HG03095 (cell line): ENCODE measurements at regions not wholly inside any gene's neighbourhood (a gene's known extent, or its start where the extent isn't known, plus 50 kb on each side); places are given as distances from the start of the nearest gene placed in this dataset.
A peak's percentile ranks its signal among the peaks of the same experiment; 100 is the strongest.
"Not testable (repeated sequence)": the region's sequence is repeated elsewhere in the genome, so short reads cannot be mapped to it uniquely, and the experiment has no call there.

Experiments
- ATAC-seq: cut with Tn5 transposase; IDR thresholded peaks from one replicate; pipeline ENCODE4 v1.9.1; 2021; ENCODE audit warnings: moderate library complexity; ENCODE audit not compliant: unreplicated experiment

DNA sequence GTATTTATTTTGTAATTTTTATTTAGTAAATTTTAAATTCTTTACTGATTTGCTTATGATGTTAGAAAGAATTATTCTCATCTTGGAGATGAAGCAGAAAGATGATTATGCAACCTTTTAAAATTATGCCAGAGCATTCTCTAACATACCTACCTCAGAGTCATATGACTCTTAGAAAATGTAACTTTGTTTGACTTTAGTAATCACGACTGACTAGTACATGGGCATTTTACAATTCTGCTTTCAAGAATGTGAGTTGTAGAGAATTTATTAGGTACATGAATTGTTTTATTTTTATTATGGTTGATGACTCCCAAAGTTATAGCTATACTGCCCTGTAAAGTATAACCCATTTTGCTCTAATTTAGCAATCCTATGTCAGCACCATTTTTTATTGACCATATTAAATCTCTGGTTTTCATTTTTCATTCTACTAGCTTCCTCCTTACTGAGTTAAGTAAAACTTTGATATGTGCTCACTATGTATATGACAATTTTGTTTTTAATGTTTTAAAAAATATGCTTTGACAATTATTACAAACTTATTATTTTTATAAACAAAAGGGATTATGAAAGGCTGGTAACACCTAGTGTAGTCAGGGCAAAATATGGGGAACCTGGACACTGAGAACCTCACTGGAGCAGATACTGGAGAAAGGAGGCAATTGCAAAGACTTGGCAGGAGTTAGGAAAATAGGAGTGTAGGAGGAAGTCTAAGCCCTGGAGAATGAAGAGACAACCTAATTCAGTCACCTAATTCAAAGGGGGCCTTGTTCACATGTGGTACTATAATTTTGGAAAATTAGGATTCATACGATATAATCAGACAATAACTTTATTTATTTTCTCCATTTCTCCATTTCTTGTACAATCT, 249.7 kb upstream of the DAB2 start:
- no peak for ATAC-seq

DNA sequence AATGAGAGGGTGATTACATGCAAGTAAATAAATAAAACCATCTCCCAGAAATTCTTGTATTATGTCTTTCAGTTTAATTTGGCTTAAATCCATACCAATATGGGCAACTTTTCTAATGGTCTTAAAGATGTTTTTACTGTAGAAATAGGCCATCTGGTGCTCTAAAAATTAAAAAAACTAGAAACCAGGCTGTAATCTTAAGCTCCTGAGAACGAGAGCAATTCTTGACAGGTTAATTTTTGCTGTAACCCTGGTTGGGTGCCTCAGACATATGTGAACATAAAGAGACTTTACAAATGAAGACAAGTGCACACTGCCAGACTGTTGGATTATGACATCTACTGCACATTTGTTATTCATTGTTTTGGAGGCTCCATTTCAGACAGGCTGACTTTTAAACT, 246.8 kb upstream of the DAB2 start:
- no peak for ATAC-seq

DNA sequence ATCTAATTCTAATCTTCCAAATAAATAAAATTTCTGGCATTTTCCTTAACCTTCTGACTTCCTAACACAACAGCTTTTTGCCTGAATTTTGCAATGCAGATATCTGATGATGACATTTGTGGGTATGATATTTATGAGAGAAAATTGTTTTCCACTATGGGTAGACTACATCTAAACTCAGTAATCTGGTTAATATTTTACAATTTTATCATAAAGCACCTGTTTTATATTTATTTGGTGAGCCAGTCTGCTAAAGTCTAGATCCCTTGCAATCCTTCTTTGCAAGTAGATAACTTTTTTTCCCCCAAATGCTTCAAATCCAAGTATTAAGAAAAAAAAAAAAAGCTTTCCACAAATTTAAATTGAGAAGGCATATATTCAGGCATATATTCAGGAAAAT, 246.2 kb upstream of the DAB2 start:
- no peak for ATAC-seq

DNA sequence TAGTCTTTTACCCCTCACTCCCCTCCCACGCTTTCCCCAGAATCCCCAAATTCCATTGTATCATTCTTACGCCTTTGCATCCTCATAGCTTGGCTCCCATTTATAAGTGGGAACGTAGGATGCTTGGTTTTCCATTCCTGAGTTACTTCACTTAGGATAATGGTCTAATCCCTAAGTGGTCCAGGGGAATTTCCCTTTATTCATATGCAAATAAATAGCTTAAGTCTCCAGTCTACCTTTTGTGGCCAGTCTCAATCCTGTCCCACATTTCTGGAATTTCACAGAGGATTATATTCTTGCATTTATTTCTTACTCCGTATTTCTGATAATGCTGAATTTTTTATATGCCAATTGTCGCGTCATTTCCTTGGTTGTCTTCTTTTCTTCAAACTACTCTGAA, 245.6 kb upstream of the DAB2 start:
- no peak for ATAC-seq

DNA sequence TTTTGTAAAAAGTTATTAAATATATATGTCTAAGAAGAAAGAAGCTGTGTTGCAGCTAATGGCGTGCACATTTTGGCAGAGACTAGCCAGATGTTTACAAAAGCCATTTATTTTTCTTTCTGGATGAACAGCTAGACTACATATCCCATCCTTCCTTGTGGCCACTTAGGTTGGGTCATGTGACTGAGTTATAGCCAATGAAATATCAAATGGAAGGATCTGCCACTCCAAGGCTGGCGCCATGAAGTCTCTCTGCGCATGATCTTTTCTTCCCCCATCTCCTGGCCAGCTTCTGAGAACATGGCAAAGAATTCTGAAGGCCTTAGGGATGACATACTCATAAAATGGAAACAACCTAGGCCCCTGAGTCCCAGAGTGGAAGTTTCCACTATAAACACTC, 244.2 kb upstream of the DAB2 start:
- ATAC-seq, result no peak

DNA sequence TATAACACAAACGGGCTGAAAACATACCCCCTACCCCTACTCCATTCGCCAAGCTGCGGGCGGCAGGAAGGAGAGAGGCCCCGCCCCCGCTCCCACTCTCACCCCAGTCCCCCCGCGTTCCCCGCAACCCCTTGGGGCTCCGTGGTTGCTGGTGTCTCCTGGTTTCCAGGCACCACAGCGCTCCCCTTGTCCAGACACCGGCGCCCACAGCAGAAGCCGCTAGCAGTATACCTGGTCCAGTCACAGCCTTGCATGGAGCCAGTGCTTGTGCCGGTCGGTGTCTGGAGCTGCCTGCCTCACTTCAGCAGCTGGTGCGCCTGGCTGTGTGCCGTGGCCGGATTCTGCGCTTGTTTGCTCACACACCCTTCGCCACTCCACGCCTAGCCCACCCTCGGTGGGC, 240.5 kb upstream of the DAB2 start:
- ATAC-seq, result no peak

DNA sequence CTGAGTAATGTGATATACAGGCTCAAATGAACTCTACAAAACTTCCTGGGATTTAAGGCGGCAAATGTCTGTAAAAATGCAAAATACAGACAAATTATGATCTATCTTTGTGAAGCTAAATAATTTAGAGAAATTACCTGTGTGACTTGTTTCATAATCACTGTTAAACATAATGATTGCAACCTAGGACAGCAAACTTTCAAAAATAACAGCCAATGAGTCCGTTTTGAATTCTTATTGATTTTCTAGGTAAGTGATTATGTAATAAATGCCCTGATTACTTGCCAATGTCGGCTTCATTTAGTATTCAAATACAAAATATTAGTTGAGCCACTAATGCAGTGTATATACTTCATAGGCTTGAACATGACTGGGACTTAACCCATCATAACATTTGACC, 238.2 kb upstream of the DAB2 start:
- no peak for ATAC-seq

DNA sequence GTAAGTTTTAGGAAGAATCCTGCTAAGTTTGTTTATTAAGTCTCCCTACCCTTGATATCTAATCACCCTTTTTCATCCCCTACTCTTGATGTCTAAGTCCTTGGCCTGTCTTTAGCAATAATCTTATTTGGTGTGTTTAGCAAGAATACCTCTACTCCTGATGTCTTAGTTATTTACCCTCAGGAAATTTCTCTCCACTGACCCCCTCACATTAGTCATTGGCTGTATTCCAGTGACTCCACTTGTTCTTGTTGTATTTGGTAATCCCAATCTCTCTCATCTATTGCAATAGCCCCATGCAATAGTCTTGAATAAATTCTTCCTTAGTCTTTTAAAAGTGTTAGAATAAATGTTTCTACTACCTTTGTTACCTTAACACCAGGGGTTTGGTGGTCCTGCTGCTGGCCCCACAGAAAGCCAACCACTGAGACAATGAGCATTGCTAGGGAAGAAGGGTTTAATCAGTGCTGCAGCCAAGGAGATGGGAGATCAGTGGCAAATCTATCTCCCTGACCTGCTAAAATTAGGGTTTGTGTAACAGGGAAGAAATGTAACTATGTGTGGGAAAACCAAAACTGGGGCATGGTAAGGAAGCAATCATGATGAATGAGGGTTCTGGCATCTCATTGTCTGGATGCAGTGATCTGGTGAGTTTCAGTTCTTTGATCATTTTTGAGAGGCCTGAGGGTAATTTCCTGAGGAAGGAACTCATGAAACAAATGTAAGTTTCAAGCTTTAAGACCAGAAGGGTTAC, 236.4 kb upstream of the DAB2 start:
- ATAC-seq, result no peak

DNA sequence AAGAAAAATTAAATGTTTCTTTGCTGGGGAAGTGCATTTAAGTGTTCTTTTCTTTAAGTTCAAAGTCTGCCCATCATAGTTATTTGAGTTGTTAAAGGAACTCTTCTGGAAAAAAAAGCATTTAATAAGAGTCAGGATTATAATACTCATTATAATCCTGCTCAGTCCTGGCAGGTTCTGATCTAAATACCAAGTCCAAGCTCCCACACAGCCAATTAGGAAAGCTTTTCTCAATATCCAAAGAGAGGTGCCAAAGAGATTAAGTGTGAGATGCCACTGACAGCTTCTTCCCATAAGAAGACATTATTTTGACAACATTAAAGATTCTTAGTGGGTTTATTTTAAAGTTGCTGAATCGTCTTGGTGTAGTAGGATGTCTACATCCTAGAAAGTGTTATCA, 235.2 kb upstream of the DAB2 start:
- ATAC-seq, result no peak

DNA sequence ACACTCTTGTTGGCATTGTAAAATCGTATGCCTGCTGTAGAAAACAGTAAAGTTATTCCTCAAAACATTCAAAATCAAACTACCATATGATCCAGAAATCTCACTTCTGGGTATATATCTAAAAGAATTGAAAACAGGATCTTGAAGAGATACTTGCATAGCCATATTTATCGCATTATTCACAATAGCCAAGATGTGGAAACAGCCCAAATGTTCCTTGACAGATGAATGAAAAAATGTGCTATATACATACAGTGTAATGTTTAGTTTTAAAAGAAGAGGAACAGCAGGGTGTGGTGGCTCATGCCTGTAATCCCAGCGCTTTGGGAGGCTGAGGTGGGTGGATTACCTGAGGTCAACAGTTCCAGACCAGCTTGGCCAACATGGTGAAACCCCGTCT, 234.1 kb upstream of the DAB2 start:
- ATAC-seq, result no peak

DNA sequence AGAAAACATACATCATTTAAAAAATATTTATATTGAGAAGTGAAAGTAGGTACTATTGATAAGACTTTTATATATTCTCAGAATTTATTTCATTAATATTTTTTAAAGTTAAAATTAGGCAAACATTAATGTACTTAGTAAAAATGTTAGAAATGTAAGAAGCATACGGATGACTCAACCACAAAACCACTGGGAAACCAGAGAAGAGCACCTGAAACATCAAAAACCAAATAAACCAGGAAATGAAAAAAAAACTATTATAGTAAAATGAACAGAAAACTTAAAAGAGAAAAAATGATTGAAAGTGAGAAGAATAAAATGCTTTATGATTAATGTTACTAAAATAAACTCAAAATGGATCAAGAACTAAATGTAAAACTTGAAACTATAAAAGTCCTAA, 233.2 kb upstream of the DAB2 start:
- no peak for ATAC-seq

DNA sequence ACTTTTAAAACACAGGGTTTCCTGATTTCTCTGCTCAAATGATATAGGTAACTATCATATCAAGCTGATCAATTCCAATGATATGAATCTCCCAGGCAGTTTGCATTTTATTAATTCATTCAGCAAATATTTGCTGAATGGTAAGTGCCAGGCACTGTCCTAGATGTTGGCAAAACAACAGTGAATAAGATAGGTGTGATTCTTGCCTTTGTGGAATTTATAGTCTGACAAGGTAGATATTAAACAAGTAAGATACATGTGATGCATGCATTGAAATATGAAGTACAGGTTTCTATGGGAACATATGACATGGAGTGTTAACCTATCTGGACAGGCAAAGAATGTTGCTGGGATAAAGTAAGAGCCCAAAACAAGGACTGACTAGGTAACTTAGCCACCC, 231.8 kb upstream of the DAB2 start:
- ATAC-seq, result no peak

DNA sequence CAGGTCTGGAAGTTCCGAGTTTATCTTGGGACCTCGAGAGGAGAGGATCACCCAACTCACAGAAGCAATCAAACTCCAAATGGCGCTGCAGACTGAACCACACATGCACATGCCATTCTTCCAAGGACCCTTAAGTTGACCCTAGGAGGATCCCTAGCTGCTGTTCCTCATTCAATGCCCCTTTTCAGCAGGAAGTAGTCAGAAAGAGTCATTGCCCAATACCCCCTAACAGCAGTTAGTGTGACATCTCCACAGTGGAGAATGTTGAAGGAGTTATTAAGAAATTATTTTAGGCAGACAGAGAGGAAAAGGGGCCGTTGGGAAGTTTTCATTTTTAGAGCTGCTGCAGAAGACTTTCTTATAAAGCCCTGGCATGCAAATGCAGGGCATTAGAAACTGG, 229.9 kb upstream of the DAB2 start:
- no peak for ATAC-seq

DNA sequence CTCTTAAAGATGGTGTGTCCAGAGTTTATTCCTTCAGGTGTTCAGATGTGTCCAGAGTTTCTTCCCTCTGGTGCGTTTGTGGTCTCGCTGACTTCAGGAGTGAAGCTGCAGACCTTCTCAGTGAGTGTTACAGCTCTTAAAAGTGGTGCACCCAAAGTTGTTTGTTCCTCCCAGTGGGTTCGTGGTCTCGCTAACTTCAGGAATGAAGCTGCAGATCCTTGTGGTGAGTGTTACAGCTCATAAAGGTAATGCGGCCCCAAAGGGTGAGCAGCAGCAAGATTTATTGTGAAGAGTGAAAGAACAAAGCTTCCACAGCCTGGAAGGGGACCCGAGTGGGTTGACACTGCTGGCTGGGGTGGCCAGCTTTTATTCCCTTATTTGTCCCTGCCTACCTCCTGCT, 227.7 kb upstream of the DAB2 start:
- ATAC-seq, result not testable (repeated sequence)

DNA sequence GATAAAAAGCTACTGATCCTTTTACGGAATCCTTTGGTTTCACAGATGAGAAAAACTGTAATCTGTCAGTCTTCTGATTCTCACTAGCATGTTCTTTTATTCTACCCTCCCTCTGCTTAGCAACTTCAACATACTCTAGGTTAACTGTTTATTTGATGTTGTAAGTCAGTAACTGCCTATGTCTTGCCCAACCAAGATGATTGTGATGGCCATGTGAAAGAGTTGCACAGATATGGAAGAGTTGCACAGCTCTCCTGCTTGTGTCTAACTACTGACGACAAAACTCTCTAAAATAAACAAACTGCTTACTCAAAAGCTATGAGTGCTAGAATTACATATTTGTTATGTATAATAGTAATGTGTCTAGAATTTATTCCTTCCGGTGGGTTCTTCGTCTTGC, 227.3 kb upstream of the DAB2 start:
- ATAC-seq, result no peak

DNA sequence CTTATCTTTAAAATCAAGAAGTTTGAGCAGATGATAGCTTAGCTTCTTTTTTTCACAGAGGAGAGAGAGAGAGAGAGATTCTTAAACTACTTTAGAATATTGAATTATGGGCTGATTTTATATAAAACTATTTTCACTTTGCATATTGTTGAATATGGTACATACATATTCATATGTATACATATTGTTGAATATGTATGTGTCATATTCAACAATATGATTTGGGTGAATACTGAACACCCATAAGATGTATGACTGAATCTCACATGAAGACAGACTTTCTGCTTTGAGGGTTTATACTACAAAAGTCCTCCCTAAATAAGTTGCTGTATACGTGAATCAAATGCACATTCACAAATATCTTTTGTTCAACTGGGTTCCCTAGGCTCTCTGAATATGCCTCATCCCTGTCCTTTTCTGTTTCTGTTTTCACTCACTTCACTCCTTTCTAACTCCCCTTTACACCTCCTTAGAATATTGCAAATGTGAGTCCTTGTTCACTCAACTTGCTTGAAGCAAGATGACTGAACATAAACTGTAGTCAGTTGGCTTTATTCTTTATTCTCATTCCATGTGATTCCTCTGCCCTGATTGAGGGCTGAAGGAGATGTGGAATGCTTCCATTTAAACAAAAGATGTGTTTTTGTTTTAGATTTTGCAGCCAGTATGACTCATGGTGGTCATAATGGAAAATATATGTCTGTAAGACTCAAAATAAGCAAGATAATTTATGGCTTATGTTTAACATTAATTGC, 225.4 kb upstream of the DAB2 start:
- ATAC-seq, result no peak

DNA sequence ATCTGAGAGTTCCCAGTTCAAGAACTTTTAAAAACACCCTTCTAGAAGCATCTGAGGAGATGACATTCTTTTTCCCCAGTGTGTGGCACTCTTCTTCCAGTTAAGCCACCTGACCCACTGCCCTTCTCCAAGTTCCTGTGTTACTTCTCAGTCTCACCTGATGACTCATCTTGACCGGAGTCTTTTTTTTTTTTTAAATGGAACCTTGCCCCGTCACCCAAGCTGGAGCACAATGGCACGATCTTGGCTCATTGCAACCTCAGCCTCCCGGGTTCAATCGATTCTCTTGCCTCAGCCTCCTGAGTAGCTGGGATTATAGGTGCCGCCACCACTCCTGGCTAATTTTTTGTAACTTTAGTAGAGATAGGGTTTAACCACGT, 224.1 kb upstream of the DAB2 start:
- ATAC-seq, result no peak

DNA sequence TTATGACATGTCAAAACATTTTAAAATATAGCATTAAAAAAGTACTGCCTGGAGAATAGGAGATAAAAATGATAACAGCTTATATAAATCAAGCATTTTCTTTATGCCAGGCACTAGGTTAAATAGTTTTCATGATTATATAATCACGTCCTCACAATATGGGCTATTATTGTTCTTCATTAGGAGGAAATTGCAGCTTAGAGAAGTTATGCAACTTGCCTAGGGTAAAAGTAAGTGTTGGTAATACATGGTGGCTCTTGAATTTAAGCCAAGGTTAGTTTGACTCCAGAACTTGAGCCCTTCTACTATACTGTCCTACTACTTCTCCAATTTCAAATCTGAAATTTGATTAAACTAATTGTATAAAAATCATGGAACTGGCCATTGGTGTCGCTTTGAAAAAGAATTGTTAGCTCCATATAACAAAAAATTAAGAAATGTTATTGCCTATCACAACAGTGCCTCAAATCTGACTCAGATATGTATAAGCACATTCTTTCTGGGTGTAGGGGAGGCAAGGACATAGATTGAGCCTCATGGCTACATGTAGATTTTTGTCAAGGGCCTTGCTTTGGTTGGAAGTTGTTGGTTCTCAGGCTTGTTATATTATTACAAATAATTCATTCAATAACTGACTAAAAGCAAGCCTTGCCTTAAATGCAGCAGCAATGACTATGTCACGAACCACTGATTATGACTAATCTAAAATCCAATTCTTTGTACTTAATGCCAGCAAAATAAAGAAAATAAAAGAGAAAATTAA, 223.5 kb upstream of the DAB2 start:
- ATAC-seq, result no peak

DNA sequence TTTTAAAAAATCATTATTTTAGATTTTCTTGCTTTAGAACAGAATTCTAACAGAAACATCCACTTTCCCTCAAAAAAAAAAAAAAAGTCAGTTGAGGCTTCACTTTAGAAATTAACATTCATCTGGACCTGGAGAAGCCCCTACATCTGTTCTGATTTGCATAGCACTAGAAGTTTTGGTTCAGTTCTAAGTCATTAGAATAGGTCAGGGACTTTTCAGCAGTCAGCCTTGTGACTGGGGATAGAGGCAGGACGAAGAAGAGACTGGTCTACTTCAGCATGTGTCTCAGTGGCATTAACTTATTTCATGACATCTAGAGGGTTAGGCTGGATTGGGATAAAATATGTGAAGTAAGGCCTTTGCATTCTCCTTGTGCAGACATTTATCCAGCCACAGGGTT, 215.8 kb upstream of the DAB2 start:
- peak; percentile 99 for ATAC-seq

DNA sequence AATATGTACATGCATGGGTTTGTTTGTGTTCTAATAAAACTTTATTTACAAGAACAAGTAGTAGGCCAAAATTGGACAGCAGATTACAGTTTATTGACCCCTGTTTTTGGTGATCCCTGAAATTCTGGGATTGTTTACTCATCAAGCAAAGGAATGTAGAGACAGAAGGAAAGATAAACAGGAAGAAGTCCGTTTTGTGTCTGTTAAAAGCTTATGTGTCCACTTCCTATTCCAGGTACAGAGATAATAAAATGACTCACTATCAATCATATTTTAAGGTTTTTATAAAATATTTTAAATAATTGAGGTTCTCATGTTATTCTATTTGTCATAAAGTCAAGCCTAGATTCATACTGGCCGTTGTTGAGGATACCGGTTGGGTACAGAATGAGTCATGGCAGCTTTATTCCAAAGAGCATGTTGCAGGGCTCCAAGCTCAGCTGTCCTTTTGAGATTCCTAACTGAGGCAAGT, 214.9 kb upstream of the DAB2 start:
- no peak for ATAC-seq

DNA sequence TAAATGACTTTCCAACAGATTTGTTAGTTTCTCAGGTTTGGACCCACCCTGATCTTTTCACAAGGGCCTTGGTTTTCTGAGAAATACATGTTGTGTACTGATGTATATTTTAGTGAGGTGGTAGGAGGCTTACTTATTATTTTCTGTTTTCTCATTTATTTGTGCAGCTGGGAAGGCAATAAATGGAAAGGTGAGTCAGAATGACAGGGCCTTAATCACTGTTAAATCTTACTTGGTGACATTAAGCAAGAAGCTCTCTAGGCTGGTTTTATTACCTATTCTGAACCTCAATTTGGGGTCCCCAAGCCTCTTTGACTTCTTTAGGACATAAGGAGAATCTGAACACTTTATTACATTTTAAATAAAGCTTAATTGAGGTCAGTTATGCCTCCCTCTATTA, 214.0 kb upstream of the DAB2 start:
- no peak for ATAC-seq
